Activated T-helper 9 cell treated with anti-CD3 and anti-CD28 coated beads, Interleukin-2, amount 50 U/mL, for 16 hours (primary cell): ENCODE measurements at regions not wholly inside any gene's neighbourhood (a gene's known extent, or its start where the extent isn't known, plus 50 kb on each side); places are given as distances from the start of the nearest gene placed in this dataset.
"Not testable (repeated sequence)": the region's sequence is repeated elsewhere in the genome, so short reads cannot be mapped to it uniquely, and the experiment has no call there.

Experiments
- DNase-seq: peaks from one replicate; pipeline ENCODE4 v3.0.0-alpha.2; 2020; ENCODE audit warnings: low read depth

GRCh38 chr12:125503128-125503527 is 437.9 kb downstream of the AACS start:
- DNase-seq, result no peak

GRCh38 chr12:125509195-125509594 is 444.0 kb downstream of the AACS start:
- no peak for DNase-seq

- DNase-seq, result no peak
Measured at GRCh38 chr12:125512541-125513298, 447.5 kb downstream of the AACS start.

GRCh38 chr12:125515887-125516286 is 450.7 kb downstream of the AACS start:
- no peak for DNase-seq

- DNase-seq, result no peak
Measured at GRCh38 chr12:125518074-125518473, 452.8 kb downstream of the AACS start.

- no peak for DNase-seq
Measured at GRCh38 chr12:125519026-125519651, 453.9 kb downstream of the AACS start.

GRCh38 chr12:125525879-125526278 is 460.6 kb downstream of the AACS start:
- DNase-seq, result no peak

GRCh38 chr12:125528281-125528680 is 463.0 kb downstream of the AACS start:
- DNase-seq, result no peak

GRCh38 chr12:125530201-125530600 is 465.0 kb downstream of the AACS start:
- DNase-seq, result no peak

GRCh38 chr12:125530876-125531275 is 465.6 kb downstream of the AACS start:
- no peak for DNase-seq

- DNase-seq, result no peak
Measured at GRCh38 chr12:125531574-125531973, 466.3 kb downstream of the AACS start.

- DNase-seq, result no peak
Measured at GRCh38 chr12:125533434-125534029, 468.3 kb downstream of the AACS start.

- DNase-seq, result no peak
Measured at GRCh38 chr12:125538401-125539199, 473.4 kb downstream of the AACS start.

GRCh38 chr12:125540580-125541204 is 475.5 kb downstream of the AACS start:
- no peak for DNase-seq

GRCh38 chr12:125544960-125545359 is 479.7 kb downstream of the AACS start:
- DNase-seq, result no peak

- no peak for DNase-seq
Measured at GRCh38 chr12:125549171-125549570, 483.9 kb downstream of the AACS start.

- no peak for DNase-seq
Measured at GRCh38 chr12:125549836-125550235, 484.6 kb downstream of the AACS start.

GRCh38 chr12:125552295-125552694 is 487.1 kb downstream of the AACS start:
- DNase-seq, result no peak

GRCh38 chr12:125561008-125561407 is 495.8 kb downstream of the AACS start:
- not testable (repeated sequence) for DNase-seq

GRCh38 chr12:125564753-125565152 is 499.5 kb downstream of the AACS start:
- no peak for DNase-seq

GRCh38 chr12:125567581-125567980 is 502.3 kb downstream of the AACS start:
- no peak for DNase-seq

GRCh38 chr12:125568306-125568705 is 503.1 kb downstream of the AACS start:
- no peak for DNase-seq
